GM23338 (cell line): ENCODE measurements at regions not wholly inside any gene's neighbourhood (a gene's known extent, or its start where the extent isn't known, plus 50 kb on each side); places are given as distances from the start of the nearest gene placed in this dataset.
"Not testable (repeated sequence)": the region's sequence is repeated elsewhere in the genome, so short reads cannot be mapped to it uniquely, and the experiment has no call there.

Source experiments
- ATAC-seq: fragments of 200-7000 bp; cut with Tn5 transposase; 3 replicates; pipeline ENCODE4 v1.9.1; 2020
- DNase-seq: peaks from one replicate; pipeline ENCODE4 v3.0.0-alpha.2; 2015; ENCODE audit warnings: low spot score
- H2AFZ ChIP-seq: fragments of 200-600 bp; sonication (generic); 2 replicates; pipeline ENCODE4 v1.8.0; 2016; ENCODE audit warnings: antibody characterized with exemption, mild to moderate bottlenecking, moderate library complexity
- H3F3A ChIP-seq: fragments of 200-600 bp; sonication (generic); replicated peaks from 2 replicates; pipeline ENCODE4 v1.8.0; 2017; ENCODE audit warnings: antibody characterized with exemption, mixed run types, low read depth
- H3K27ac ChIP-seq: fragments of 200-600 bp; sonication (generic); 2 replicates; pipeline ENCODE4 v1.6.1; 2016; ENCODE audit warnings: low read depth
- H3K27me3 ChIP-seq: fragments of 200-600 bp; sonication (generic); 2 replicates; pipeline ENCODE4 v1.8.0; 2016; ENCODE audit warnings: mild to moderate bottlenecking, mixed run types, moderate library complexity; ENCODE audit not compliant: insufficient read depth
- H3K36me3 ChIP-seq: fragments of 200-600 bp; sonication (generic); 2 replicates; pipeline ENCODE4 v1.8.0; 2016; ENCODE audit warnings: mild to moderate bottlenecking; ENCODE audit not compliant: insufficient read depth
- H3K4me1 ChIP-seq: fragments of 200-600 bp; sonication (generic); 2 replicates; pipeline ENCODE4 v1.8.0; 2016; ENCODE audit warnings: mild to moderate bottlenecking, moderate library complexity; ENCODE audit not compliant: insufficient read depth
- H3K4me2 ChIP-seq: fragments of 200-600 bp; sonication (generic); 2 replicates; pipeline ENCODE4 v1.7.1; 2017; ENCODE audit warnings: mixed run types
- H3K4me3 ChIP-seq: fragments of 200-600 bp; sonication (generic); 2 replicates; pipeline ENCODE4 v1.6.1; 2016; ENCODE audit warnings: mixed run types
- H3K79me2 ChIP-seq: fragments of 200-600 bp; sonication (generic); replicated peaks from 2 replicates; pipeline ENCODE4 v1.8.0; 2017; ENCODE audit warnings: mild to moderate bottlenecking; ENCODE audit not compliant: insufficient read depth
- H3K9me2 ChIP-seq: fragments of 200-600 bp; sonication (generic); 2 replicates; pipeline ENCODE4 v1.8.0; 2017; ENCODE audit not compliant: insufficient read depth
- H4K20me1 ChIP-seq: fragments of 200-600 bp; sonication (generic); replicated peaks from 2 replicates; pipeline ENCODE4 v1.8.0; 2017; ENCODE audit warnings: mild to moderate bottlenecking; ENCODE audit not compliant: insufficient read depth
- H3K27ac Mint-ChIP-seq: 2 replicates; pipeline ENCODE4 v1.8.0; 2020; ENCODE audit warnings: inconsistent platforms, mild to moderate bottlenecking, moderate library complexity, mixed read lengths
- H3K27me3 Mint-ChIP-seq: 3 replicates; pipeline ENCODE4 v1.8.0; 2022; ENCODE audit warnings: low read depth, mild to moderate bottlenecking, moderate library complexity, mixed read lengths, inconsistent platforms; ENCODE audit not compliant: insufficient read depth, poor library complexity
- H3K36me3 Mint-ChIP-seq: 3 replicates; pipeline ENCODE4 v1.8.0; 2021; ENCODE audit warnings: low read depth, mild to moderate bottlenecking, inconsistent platforms, moderate library complexity, mixed read lengths
- H3K4me1 Mint-ChIP-seq: 3 replicates; pipeline ENCODE4 v1.8.0; 2020; ENCODE audit warnings: mild to moderate bottlenecking, inconsistent platforms, mixed read lengths
- H3K4me3 Mint-ChIP-seq: 3 replicates; pipeline ENCODE4 v1.8.0; 2021; ENCODE audit warnings: moderate library complexity, mild to moderate bottlenecking, inconsistent platforms, mixed read lengths
- H3K9me3 Mint-ChIP-seq: 3 replicates; pipeline ENCODE4 v1.8.0; 2020; ENCODE audit warnings: moderate library complexity, mild to moderate bottlenecking, inconsistent platforms, mixed read lengths
- CREB1 ChIP-seq: fragments of 250-450 bp; sonication (Bioruptor Pico); IDR thresholded peaks from 2 replicates; pipeline ENCODE4 v1.5.0; 2020; ENCODE audit warnings: low read depth, mild to moderate bottlenecking, moderate library complexity
- ETS1 ChIP-seq: IDR thresholded peaks from 2 replicates; pipeline ENCODE4 v1.6.1; 2016; ENCODE audit warnings: antibody characterized with exemption
- EZH2phosphoT487 ChIP-seq: fragments of 200-600 bp; sonication (generic); IDR thresholded peaks from one replicate; pipeline ENCODE4 v1.8.1; 2018; ENCODE audit warnings: antibody characterized with exemption; ENCODE audit not compliant: unreplicated experiment
- STAT1 ChIP-seq: IDR thresholded peaks from one replicate; pipeline ENCODE4 v1.6.1; 2016; ENCODE audit warnings: antibody characterized with exemption; ENCODE audit not compliant: unreplicated experiment
- ZNF331 ChIP-seq: fragments of 250-450 bp; sonication (Bioruptor Pico); IDR thresholded peaks from 2 replicates; pipeline ENCODE4 v1.5.0; 2020; ENCODE audit warnings: low read depth, mild to moderate bottlenecking, moderate library complexity
- ZNF462 ChIP-seq: fragments of 250-450 bp; sonication (Bioruptor Pico); IDR thresholded peaks from 2 replicates; pipeline ENCODE4 v1.5.0; 2020; ENCODE audit warnings: mild to moderate bottlenecking, moderate library complexity

- no peak overlapping the region for H3K4me3 Mint-ChIP-seq
- TF ChIP-seq EZH2phosphoT487 (no peak), CREB1 (CRISPR knock-in tag) (no peak), ETS1 (no peak), STAT1 (no peak), ZNF462 (CRISPR knock-in tag) (no peak), ZNF331 (CRISPR knock-in tag) (no peak)
- Histone ChIP-seq H3K36me3 (no peaks in the 10 kb centered on the region), H3K4me2 (no peak overlapping the region), H2AFZ (no peak overlapping the region), H3K4me1 (peaks cover 10% of the 10 kb centered on the region), H3K4me3 (no peak overlapping the region), H3K27me3 (no peaks in the 10 kb centered on the region), H3F3A (no peaks in the 10 kb centered on the region), H3K9me2 (peaks cover 9% of the 10 kb centered on the region; the same call in 1 of the 2 replicates), H3K79me2 (no peaks in the 10 kb centered on the region), H3K27ac (no peak overlapping the region), H4K20me1 (no peaks in the 10 kb centered on the region)
- no peak for DNase-seq
- H3K4me1 Mint-ChIP-seq, result peaks cover 6% of the 10 kb centered on the region; the same call in 2 of the 3 replicates
- no peak overlapping the region for H3K27ac Mint-ChIP-seq
- no peaks in the 10 kb centered on the region for H3K27me3 Mint-ChIP-seq
- no peaks in the 10 kb centered on the region for H3K9me3 Mint-ChIP-seq
- H3K36me3 Mint-ChIP-seq, result no peaks in the 10 kb centered on the region
- ATAC-seq, result no peak
These were observed 168.3 kb upstream of the NPY start for GRCh38 chr7:24115661-24116060.

- H3K36me3 ChIP-seq, H3K4me2 ChIP-seq, H3K9me3 Mint-ChIP-seq, ATAC-seq, H3F3A ChIP-seq, H3K79me2 ChIP-seq, H3K27ac ChIP-seq, DNase-seq, H3K27me3 Mint-ChIP-seq, H3K36me3 Mint-ChIP-seq, H3K4me3 Mint-ChIP-seq, H2AFZ ChIP-seq, H3K4me3 ChIP-seq, H4K20me1 ChIP-seq, H3K4me1 Mint-ChIP-seq, H3K27me3 ChIP-seq: not testable (repeated sequence)
- peak overlapping the region; percentile 66; the same call in 1 of the 2 replicates for H3K27ac Mint-ChIP-seq
- Histone ChIP-seq H3K9me2 (peaks cover 12% of the 10 kb centered on the region), H3K4me1 (peaks cover 15% of the 10 kb centered on the region)
These were observed 166.0 kb upstream of the NPY start for GRCh38 chr7:24117903-24118499.
